B cell (primary cell): ENCODE measurements at regions not wholly inside any gene's neighbourhood (a gene's known extent, or its start where the extent isn't known, plus 50 kb on each side); places are given as distances from the start of the nearest gene placed in this dataset.
"Not testable (repeated sequence)": the region's sequence is repeated elsewhere in the genome, so short reads cannot be mapped to it uniquely, and the experiment has no call there.

ENCODE experiments used
- EZH2 ChIP-seq: IDR thresholded peaks from 2 replicates; pipeline ENCODE4 v1.6.1; 2012; ENCODE audit warnings: borderline replicate concordance, low read depth, mild to moderate bottlenecking, moderate library complexity, low read length; ENCODE audit not compliant: insufficient read depth, poor library complexity, severe bottlenecking
- TF ChIP-seq, protein P1 (sequence below): fragments of 200-600 bp; IDR thresholded peaks from one replicate; pipeline ENCODE4 v1.8.0; 2022; ENCODE audit warnings: antibody characterized with exemption, mild to moderate bottlenecking

DNA sequence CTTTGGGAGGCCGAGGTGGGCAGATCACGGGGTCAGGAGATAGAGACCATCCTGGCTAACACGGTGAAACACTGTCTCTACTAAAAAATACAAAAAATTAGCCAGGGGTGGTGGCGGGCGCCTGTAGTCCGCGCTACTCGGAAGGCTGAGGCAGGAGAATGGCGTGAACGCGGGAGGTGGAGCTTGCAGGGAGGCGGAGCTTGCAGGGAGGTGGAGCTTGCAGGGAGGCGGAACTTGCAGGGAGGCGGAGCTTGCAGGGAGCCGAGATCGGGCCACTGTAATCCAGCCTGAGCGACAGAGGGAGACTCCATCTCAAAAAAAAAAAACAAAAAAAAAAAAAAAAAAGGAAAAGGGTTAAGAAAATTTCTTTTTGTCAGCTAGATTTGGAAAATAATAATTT, 842.8 kb upstream of the COBL start:
- TF ChIP-seq, protein P1, sequence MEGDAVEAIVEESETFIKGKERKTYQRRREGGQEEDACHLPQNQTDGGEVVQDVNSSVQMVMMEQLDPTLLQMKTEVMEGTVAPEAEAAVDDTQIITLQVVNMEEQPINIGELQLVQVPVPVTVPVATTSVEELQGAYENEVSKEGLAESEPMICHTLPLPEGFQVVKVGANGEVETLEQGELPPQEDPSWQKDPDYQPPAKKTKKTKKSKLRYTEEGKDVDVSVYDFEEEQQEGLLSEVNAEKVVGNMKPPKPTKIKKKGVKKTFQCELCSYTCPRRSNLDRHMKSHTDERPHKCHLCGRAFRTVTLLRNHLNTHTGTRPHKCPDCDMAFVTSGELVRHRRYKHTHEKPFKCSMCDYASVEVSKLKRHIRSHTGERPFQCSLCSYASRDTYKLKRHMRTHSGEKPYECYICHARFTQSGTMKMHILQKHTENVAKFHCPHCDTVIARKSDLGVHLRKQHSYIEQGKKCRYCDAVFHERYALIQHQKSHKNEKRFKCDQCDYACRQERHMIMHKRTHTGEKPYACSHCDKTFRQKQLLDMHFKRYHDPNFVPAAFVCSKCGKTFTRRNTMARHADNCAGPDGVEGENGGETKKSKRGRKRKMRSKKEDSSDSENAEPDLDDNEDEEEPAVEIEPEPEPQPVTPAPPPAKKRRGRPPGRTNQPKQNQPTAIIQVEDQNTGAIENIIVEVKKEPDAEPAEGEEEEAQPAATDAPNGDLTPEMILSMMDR: not testable (repeated sequence)
- TF ChIP-seq EZH2: not testable (repeated sequence)
